ENCODE measurements at regions not wholly inside any gene's neighbourhood (a gene's known extent, or its start where the extent isn't known, plus 50 kb on each side); places are given as distances from the start of the nearest gene placed in this dataset.

- H3K36me3 ChIP-seq, result no peaks in the 10 kb centered on the region
- H3K4me3 ChIP-seq, result no peak overlapping the region
- ATAC-seq (ENCODE audit: low FRiP score in 2 of 2) (no peak), DNase-seq (no peak)
- H3K4me1 ChIP-seq, result no peaks in the 10 kb centered on the region
- TF ChIP-seq POLR2AphosphoS5 (IDR thresholded peaks at IDR 0.05), result no peak
- TF ChIP-seq EP300 (IDR thresholded peaks at IDR 0.05), result no peak
- TF ChIP-seq, protein P1, sequence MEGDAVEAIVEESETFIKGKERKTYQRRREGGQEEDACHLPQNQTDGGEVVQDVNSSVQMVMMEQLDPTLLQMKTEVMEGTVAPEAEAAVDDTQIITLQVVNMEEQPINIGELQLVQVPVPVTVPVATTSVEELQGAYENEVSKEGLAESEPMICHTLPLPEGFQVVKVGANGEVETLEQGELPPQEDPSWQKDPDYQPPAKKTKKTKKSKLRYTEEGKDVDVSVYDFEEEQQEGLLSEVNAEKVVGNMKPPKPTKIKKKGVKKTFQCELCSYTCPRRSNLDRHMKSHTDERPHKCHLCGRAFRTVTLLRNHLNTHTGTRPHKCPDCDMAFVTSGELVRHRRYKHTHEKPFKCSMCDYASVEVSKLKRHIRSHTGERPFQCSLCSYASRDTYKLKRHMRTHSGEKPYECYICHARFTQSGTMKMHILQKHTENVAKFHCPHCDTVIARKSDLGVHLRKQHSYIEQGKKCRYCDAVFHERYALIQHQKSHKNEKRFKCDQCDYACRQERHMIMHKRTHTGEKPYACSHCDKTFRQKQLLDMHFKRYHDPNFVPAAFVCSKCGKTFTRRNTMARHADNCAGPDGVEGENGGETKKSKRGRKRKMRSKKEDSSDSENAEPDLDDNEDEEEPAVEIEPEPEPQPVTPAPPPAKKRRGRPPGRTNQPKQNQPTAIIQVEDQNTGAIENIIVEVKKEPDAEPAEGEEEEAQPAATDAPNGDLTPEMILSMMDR (IDR thresholded peaks at IDR 0.05), result no peak
- TF ChIP-seq POLR2A (IDR thresholded peaks at IDR 0.05), result no peak
- H3K9me3 ChIP-seq, result no peaks in the 10 kb centered on the region
- H3K27me3 ChIP-seq, result no peaks in the 10 kb centered on the region
- 94 to 95% methylated on average over 1 of the region's 1 CpG for WGBS, 2 donors
- no peak overlapping the region for H3K27ac ChIP-seq
Observed at GRCh38 chr3:8077126-8077525, 424.5 kb upstream of the LMCD1 start.

DNA sequence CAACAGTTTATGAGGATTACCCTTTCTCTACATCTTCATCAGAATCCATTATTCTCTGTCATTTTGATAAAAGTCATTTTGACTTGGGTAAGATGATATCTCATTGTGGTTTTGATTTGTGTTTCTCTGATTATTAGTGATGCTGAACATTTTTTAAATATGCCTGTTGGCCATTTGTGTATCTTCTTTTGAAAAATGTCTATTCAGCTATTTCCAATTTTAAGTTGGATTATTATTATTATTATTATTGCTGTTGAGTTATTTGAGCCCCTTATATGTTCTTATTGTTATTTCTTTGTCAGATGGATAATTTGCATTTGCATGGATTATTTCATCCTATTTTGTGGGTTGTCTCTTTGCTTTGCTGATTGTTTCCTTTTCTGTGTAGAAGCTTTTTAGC, 421.2 kb upstream of the LMCD1 start:
- TF ChIP-seq POLR2AphosphoS5 (IDR thresholded peaks at IDR 0.05) (no peak), POLR2A (IDR thresholded peaks at IDR 0.05) (no peak), EP300 (IDR thresholded peaks at IDR 0.05) (no peak)
- TF ChIP-seq, protein P1 (IDR thresholded peaks at IDR 0.05), result no peak

DNA sequence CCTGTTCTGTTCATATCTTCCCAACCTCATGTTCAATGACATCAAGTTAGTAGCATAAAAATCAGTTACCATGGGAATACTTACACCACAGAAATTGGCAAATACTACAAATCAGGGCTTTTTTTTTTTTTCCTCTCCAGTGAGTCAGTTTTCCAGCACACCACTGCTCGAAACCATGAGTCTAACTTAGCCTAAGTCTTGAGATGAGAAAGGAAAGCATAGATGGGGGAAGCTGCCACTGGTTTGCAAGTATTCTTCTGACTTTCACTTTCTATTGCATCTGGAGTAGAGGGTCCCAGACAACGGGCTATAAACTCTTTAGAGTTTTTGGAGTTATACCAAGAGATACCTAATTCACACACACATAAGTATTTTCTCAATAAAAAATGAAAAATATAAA, 416.1 kb upstream of the LMCD1 start:
- DNase-seq, result no peak
- Histone ChIP-seq H3K9me3 (no peaks in the 10 kb centered on the region), H3K27ac (no peak overlapping the region), H3K27me3 (no peaks in the 10 kb centered on the region), H3K4me1 (no peaks in the 10 kb centered on the region), H3K36me3 (no peaks in the 10 kb centered on the region), H3K4me3 (no peak overlapping the region)
- TF ChIP-seq POLR2A (IDR thresholded peaks at IDR 0.05) (no peak), EP300 (IDR thresholded peaks at IDR 0.05) (no peak), POLR2AphosphoS5 (IDR thresholded peaks at IDR 0.05) (no peak)
- TF ChIP-seq, protein P1 (IDR thresholded peaks at IDR 0.05), result no peak
- WGBS, 2 donors, result 75 to 85% methylated on average over 2 of the region's 2 CpGs
- ATAC-seq (ENCODE audit: low FRiP score in 2 of 2), result no peak

More for the DNA sequence above, 421.2 kb upstream of the LMCD1 start:
- H3K27me3 ChIP-seq, result no peaks in the 10 kb centered on the region
- DNase-seq (no peak), ATAC-seq (ENCODE audit: low FRiP score in 2 of 2) (no peak)
- H3K9me3 ChIP-seq, result no peaks in the 10 kb centered on the region
- no peak overlapping the region for H3K4me3 ChIP-seq
- no peak overlapping the region for H3K27ac ChIP-seq
- no peaks in the 10 kb centered on the region for H3K36me3 ChIP-seq
- no peaks in the 10 kb centered on the region for H3K4me1 ChIP-seq

- DNase-seq (no peak), ATAC-seq (ENCODE audit: low FRiP score in 2 of 2) (no peak)
- no peak for TF ChIP-seq EP300 (IDR thresholded peaks at IDR 0.05)
- TF ChIP-seq POLR2A (IDR thresholded peaks at IDR 0.05), result no peak
- TF ChIP-seq POLR2AphosphoS5 (IDR thresholded peaks at IDR 0.05), result no peak
- TF ChIP-seq, protein P1 (IDR thresholded peaks at IDR 0.05), result no peak
- Histone ChIP-seq H3K27ac (no peak overlapping the region), H3K36me3 (no peaks in the 10 kb centered on the region), H3K4me3 (no peak overlapping the region), H3K9me3 (no peaks in the 10 kb centered on the region), H3K4me1 (no peaks in the 10 kb centered on the region), H3K27me3 (no peaks in the 10 kb centered on the region)
- 91 to 99% methylated on average over 3 of the region's 3 CpGs for WGBS, 2 donors
Observed at GRCh38 chr3:8087951-8088350, 413.7 kb upstream of the LMCD1 start.

DNA sequence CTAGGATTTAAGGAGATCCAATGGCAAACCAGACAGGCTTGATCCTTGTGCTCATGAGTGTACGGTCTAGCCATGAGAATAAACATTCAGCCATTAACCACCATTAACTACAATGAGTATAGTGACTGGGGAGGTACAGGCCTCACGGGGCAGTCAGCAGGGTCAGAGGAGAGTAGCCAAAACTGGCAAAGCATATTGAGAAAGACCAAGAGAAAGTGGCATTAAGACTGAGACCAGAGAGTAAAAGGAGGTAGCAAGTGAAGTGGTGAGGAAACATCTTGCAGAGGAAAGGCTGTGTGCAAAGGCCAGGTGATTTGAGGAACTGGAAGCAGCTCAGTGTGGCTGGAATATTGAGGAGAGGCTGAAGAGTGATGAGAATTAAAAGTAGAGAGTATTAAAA, 407.2 kb upstream of the LMCD1 start:
- Histone ChIP-seq H3K27me3 (no peaks in the 10 kb centered on the region), H3K36me3 (no peaks in the 10 kb centered on the region), H3K9me3 (no peaks in the 10 kb centered on the region), H3K4me1 (no peaks in the 10 kb centered on the region), H3K4me3 (no peak overlapping the region), H3K27ac (no peak overlapping the region)
- WGBS, 2 donors, result 69 to 80% methylated on average over 2 of the region's 2 CpGs
- no peak for ATAC-seq (ENCODE audit: low FRiP score in 2 of 2)
- no peak for DNase-seq
- TF ChIP-seq, protein P1 (IDR thresholded peaks at IDR 0.05), result no peak
- no peak for TF ChIP-seq EP300 (IDR thresholded peaks at IDR 0.05)
- TF ChIP-seq POLR2AphosphoS5 (IDR thresholded peaks at IDR 0.05), result no peak
- TF ChIP-seq POLR2A (IDR thresholded peaks at IDR 0.05), result no peak

Measured in upper lobe of left lung (tissue), 6 donors.